Thyroid gland (tissue), 4 donors: ENCODE measurements at regions not wholly inside any gene's neighbourhood (a gene's known extent, or its start where the extent isn't known, plus 50 kb on each side); places are given as distances from the start of the nearest gene placed in this dataset.

Source experiments
- CTCF ChIP-seq, 6 experiments: fragments of 200-600 bp in 3 of 6; fragments of 450-650 bp in 3 of 6; sonication (generic) in 3 of 6; IDR thresholded peaks; one replicate each; pipeline ENCODE4 v1.5.1; 2016 to 2019; ENCODE audit warnings: antibody characterized with exemption in 6 of 6, mild to moderate bottlenecking in 2 of 6, inconsistent platforms in 1 of 6, moderate library complexity in 1 of 6
- POLR2A ChIP-seq, 2 donors: fragments of 450-650 bp; IDR thresholded peaks; one replicate each; pipeline ENCODE4 v1.6.1; 2017; ENCODE audit warnings: antibody characterized with exemption in 2 of 2, mild to moderate bottlenecking in 2 of 2, moderate library complexity in 1 of 2

- TF ChIP-seq CTCF (IDR thresholded peaks at IDR 0.05), result no peak
- TF ChIP-seq POLR2A (IDR thresholded peaks at IDR 0.05), result no peak
Observed at GRCh38 chr11:23859087-23859486, 637.8 kb upstream of the LUZP2 start.
